ENCODE measurements at regions not wholly inside any gene's neighbourhood (a gene's known extent, or its start where the extent isn't known, plus 50 kb on each side); places are given as distances from the start of the nearest gene placed in this dataset.

DNA sequence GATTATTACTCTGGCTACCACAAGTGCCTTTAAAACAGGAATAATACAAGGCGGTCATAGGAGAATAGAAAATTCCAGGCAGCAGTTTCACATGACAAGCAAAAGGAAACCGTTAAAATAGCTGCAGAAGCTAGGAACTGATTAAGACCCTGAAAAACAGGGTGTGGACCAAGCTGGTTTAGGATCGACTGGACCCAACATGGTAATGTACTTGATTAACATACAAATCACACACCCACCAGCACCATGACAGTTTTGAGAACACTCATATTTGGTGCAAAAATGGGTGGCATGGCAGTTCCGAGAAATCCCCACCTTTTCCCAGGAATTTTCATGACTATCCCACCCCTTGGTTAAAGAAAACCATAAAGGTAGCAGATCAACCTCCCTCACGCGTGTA is 51.9 kb upstream of the TMEM163 start:
- DNase-seq (ENCODE audit: low read depth), result no peak

DNA sequence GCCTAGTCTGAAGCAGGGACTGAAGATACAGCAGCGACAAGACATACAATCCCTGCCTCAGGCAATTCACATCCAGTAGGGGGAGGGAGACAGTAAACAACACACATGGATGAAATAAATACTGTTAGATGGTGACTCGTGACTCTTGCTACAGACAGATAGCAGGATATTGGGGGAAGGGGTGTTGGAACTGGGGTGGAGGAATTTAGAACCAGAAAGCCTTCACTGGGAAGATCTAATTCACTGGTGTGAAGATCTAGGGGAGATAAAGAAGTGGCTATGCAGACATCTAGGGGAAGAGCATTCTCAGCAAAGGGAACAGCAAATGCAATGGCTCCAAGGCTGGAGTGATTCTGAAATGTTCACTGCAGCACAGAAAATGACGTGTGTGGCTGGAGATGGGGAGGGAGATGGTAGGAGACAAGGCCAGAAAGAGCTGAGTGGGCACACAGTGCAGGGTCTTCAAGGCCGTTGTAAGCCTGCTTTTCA is 52.6 kb upstream of the TMEM163 start:
- peak; percentile 36 for DNase-seq (ENCODE audit: low read depth)

DNA sequence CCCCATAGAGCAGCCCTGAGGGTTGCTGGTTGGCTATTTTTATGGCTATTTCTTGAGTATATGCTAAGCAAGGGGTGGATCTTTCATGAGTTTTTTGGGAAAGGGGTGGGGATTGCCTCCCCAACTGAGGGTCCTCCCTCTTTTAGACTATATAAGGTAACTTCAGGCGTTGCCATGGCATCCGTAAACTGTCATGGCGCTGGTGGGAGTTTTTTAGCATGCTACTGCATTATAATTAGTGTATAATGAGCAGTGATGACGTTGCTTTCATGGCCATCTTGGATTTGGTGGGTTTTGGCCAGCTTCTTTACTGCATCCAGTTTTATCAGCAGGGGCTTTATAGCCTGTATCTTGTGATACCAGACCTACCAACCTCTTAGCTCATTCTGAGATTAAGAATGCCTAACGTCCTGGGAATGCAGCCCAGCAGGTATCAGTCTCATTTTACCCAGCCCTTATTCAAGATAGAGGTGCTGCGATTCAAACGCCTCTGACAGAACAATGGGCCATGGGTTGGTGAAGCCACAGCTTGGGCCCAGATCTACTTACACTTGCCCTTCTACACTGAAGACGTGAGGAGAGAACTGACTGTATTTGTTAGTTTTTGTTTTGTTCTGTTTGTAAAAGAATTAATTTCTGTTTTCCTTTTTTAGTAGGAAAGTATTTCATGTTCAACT is 53.8 kb upstream of the TMEM163 start:
- DNase-seq (ENCODE audit: low read depth), result no peak

DNA sequence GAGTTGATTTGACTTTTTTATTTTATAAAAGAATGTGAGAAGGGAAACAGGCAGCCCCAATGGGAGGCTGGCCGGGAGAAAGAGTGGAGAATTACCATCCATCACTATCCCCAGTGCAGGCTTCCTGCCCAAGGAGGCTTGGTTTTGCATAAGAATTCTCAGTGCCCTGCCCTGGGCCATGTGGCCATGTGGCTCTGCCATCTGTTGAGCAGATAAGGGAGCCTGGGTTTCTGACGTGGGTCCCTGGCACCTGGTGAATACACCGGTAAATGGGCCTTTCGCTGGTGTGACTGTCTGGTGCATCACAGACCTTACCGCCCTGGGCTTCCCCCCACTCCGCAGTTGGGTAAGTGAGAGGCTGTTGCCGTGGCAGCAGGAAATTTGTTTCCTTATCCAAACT is 54.5 kb upstream of the TMEM163 start:
- DNase-seq (ENCODE audit: low read depth), result no peak

DNA sequence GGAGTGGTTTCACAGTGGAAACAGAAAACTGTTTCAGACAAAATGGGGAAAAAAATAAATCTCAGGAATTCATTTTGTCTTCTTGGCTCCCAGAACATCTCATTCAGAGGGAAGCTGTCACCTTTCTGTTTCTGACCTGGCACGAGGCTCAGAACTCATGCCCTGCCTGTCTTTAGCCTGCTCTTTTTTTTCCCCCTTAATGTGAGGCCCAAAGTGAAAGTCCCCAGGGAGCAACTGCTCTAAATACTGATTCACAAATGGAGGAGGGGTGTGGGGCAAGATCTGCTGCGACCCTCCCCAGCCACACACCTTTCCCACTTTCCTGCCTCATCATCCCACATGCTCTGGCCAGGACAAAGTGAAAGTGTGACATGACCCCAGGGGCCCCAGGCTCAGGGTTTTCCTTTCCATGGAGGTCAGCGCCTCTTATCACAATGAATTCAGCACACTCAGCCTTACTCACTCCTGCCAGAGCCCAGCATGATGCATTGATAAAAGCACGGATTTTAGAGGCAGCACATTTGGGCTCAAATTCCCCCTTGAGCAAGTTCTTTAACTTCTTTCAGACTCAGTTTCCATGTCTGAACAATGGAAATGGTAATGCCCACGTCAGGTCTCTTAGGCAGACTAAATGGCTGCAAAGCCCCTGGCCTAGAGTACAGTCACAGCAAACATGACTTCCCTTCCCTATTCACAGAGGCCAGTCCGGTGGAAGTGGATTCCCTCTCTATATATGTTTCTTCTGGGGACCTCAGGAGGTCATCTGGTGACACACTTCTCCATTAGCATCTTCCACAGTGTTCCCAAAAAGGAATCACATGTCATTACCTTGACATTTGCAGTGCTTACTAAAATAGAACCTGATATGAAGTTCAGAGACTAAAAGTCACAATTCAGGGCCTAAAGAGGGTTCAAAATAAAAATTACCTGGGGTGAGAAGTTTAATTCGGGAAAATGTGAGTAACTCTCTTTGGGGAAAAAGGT is 55.3 kb upstream of the TMEM163 start:
- no peak for DNase-seq (ENCODE audit: low read depth)

DNA sequence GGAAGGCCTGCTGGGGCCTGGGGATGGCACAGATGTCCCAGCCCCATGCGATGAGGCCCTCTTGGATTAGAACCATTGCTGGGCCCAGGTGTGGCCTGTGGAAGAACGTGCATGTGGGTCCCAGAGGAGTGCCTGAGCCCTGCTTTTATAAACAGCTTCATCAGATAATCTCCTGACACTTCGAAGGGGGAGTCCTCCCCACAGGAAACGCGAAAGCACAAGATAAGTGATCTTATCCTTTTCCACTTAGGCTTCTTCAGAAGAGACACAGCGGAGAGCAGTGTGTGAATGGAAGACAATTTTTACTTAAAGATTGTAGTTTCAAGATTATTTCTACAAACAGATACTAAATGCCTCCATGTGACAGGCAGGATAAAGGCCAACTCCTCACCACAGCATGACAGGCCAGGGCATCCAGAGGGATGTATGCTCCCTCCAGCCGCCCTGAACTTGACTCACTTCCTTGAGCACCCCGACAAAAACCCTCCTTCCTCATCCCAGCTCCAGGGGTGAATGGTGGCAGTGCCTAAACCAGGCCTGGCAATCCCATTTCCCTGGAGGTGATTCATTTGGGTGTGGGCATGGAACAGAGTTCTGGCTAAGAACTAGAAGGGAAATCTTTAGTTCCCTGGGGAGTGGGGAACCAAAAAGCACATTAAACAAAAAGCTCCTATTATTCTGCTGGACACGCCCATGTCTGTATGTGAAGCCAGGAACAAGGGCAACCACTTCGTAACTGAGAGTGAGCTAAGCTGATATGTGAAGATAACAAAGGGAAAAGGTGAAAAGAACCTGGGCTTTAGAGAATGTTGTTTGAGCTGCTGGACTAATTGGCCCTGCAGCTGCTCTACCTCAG is 56.2 kb upstream of the TMEM163 start:
- DNase-seq (ENCODE audit: low read depth), result peak; percentile 53

DNA sequence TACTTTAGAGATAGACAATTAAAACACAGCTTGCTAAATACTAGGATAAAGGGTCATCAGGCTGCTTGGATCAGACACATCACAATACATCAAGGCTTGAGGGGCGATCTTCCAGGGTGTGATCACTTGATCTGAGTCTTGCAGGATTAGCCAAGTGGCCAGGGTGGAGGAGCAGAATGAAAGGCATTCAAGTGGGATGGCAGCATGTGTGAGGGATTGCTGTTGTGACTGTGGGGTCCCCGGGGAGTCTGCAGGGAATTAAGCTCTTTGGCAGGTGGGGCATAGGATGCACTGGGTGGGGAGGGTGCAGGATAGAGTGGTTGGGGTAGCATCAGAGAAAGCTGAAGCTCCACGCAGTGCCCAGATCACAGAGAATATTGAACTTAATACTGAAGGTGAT is 58.0 kb upstream of the TMEM163 start:
- DNase-seq (ENCODE audit: low read depth), result no peak

DNA sequence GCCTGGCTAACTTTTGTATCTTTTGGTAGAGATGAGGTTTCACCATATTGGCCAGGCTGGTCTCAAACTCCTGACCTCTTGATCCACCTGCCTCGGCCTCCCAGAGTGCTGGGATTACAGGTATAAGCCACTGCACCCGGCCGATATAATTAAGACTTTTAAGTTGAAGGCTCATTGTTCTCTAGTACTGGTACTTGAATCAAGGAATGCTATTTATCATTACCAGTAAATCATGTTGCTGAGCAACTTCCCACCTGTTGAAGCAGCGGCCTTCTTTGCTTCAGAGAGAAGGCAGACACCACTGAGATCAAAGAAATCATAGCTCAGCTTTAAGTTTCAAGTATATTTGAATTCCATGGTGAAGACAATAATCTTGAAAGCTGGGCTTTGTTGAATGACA is 58.8 kb upstream of the TMEM163 start:
- DNase-seq (ENCODE audit: low read depth), result no peak

DNA sequence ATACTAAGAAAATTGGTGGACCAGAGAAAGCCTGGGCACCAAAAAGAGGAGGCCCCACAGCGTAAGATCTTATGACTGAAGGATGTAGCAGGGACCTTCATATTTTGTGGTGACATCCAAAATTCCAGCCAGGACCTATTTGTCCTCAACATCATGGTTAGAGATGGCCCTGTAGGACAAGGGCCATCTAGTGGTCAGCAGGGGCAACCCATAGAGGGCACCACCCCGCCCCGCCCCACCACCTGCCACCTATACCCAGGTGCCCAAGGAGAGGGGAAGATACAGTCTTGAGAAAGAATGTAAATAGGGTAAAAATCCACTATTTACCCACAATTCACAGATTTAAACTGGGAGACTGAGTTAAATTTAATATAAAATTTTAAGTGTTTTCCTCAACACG is 59.6 kb upstream of the TMEM163 start:
- no peak for DNase-seq (ENCODE audit: low read depth)

DNA sequence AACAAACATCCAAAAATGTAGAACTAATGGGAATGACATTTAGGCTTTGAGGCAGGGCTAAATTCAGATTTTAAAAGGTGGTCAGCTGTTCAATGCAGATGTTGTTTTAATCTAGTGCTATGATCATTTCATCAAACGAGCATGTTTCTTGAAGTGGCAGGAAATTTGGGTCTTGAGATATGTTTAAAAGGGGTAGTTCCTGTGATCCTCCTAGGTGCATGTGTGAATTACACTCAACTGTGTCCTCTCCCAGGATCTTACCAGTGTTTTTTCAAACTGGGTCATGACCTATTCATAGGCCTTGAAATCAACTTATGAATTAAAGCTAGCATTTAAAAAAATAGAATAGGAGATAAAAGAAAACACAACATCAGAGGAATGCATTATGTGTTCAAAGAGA is 57.4 kb upstream of the ACMSD start:
- DNase-seq (ENCODE audit: low read depth), result no peak

DNA sequence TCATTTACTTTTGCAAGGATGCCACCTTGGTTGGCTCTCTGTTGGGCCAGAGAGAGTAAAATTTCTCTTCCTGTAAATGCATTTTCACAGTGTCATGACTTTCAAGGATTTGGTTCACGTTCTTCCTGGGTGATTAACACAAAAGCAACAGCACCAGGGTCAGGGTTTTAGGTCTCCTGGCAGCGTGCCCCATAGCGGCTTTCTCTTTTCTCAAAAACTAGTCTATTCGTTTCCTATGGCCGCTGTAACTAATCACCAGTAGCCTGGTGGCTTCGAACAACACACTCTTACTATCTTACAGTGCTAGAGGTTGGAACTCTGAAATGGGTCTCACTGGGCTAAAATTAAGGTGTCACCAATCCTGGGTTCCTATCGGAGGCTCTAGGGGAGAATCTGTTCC is 56.3 kb upstream of the ACMSD start:
- no peak for DNase-seq (ENCODE audit: low read depth)

DNA sequence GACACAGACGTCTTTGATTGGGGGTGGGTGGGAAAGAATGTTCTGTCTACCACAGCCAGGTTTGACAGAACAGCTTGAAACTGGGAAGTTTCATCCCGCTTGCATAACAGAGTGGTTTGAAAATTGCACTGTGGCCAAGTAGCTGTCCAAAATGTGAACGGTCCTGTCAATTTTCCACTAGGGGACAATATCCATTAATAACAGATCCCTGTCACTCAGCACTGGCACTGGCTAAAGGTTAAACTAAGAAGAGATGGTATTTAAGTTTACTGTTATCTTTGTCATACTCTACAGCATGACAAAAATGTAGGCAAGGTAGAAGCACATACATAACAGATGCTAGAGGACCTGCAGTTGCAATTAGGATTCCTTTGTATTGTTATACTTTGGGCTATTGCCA is 55.6 kb upstream of the ACMSD start:
- peak; percentile 50 for DNase-seq (ENCODE audit: low read depth)

DNA sequence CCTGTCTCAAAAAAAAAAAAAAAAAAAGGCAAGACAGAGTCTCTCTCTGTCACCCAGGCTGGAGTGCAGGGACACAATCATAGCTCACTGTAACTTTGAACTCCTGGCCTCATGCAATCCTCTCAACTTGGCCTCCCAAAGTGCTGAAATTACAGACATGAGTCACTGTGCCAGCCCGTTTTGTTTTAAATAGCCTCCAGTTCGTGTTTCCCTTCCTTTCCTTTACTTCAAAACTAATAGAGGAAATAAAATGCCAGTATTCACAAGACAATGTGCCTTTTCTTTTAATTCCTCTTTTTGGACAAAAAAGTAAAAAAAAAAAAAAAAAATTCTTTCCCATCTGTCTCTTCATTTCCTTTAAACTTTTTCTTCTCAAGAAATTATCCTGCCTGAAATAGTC is 54.5 kb upstream of the ACMSD start:
- no peak for DNase-seq (ENCODE audit: low read depth)

DNA sequence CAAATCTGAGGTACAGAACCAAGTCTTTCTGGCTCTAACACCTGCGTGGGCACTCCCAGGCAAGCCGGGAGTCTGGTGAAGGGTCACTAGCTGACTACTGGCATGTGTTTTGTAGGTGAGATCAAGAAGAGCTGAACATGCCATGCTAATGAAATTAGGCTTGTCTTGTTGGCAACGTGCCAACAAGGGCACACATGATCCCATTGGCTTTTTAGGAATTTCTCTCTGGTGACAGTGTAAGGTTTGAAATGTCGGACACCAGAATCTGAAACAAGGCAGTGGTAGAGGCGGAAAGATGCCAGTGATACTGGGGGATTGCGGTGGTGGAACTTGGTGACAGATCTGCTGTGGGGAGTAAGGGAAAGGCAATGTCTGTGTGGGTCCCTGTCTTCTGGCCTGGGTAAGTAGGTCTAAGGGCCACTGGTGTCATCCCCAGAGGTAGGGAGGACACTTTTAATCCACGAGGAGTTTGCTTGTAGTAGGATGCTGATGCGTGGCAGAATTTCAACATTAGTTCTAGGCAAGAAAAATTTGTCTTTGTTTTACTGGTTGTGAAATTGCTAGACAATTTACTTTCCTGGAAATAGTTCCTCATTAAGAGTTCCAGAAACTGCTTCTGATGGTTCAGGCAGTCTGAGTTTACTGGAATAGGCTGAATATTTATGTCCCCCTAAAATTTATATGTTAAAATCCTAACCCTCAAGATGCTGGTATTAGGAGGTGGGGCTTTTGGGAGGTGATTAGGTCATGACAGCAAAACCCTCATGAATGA is 52.6 kb upstream of the ACMSD start:
- no peak for DNase-seq (ENCODE audit: low read depth)

DNA sequence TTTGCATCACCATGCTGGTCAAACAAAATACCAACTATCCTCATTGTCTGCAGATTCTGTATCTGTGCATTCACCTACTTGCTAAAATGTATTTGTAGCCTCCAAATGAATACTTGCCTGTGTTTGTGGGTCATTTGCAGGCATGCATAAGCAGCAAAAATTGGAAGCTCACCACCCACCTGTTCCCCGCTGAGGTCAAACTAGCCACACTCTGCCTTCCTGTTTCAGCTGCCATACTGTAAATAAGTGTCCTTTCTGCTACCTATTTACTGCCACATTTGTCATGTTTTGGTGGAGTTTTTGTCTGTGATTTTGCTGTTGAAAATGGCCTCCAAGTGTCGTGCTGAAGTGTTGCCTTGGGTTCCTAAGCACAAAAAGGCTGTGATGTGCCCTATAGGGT is 50.0 kb upstream of the ACMSD start:
- DNase-seq (ENCODE audit: low read depth), result no peak
